ENCODE measurements at regions not wholly inside any gene's neighbourhood (a gene's known extent, or its start where the extent isn't known, plus 50 kb on each side); places are given as distances from the start of the nearest gene placed in this dataset.

DNA sequence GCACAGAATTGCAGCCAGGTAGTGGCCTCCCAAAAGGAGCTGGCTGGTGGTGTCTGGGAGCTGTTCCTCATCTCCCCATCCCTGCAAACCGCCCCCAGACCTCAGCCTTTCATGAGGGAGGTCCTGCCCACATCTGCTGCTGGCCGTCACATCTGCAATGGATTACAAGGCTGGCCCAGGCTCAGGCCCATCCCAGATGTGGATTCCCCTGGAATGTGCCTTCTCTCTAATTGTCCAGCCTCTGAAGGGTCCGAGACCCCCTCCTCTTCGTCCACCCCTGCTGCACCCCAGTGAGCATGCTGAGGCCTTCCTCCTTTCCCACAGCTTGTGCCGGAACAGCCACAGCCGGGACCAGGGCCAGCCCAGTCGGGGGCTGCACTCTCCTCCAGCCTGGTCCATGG is 115.0 kb upstream of the NALF2 start:
- POLR2A ChIA-PET = no interaction called here
- Histone ChIP-seq H3K9me3 (ENCODE audit: low read length) (no peaks in the 10 kb centered on the region), H4K20me1 (ENCODE audit: insufficient read depth, low read length) (no peaks in the 10 kb centered on the region), H3K4me1 (ENCODE audit: insufficient read depth, low read length) (no peaks in the 10 kb centered on the region), H3K79me2 (ENCODE audit: insufficient read depth, low read length) (no peaks in the 10 kb centered on the region), H3K27ac (ENCODE audit: extremely low read length, insufficient read depth, low read length) (no peak overlapping the region), H3K4me3 (replicated peaks in 1 of 3; ENCODE audit: insufficient read depth in 1 of 3, low read depth in 2 of 3, low read length in 3 of 3) (no peak overlapping the region), H3K27me3 (ENCODE audit: control insufficient read depth in 1 of 2, insufficient read depth in 2 of 2, low read length in 2 of 2) (no peaks in the 10 kb centered on the region; a peak in 1 of 5 replicates), H2AFZ (ENCODE audit: low read length) (no peak overlapping the region), H3K9ac (ENCODE audit: insufficient read depth, low read depth, low read length) (no peak overlapping the region), H3K36me3 (replicated peaks in 1 of 2; ENCODE audit: control insufficient read depth in 1 of 2, insufficient read depth in 2 of 2, low read length in 2 of 2) (no peaks in the 10 kb centered on the region), H3K4me2 (ENCODE audit: low read depth, low read length) (no peak overlapping the region)
- in situ Hi-C loops (cut with HindIII; ENCODE audit: extremely low pct_ligation_motif_present, low pct_unique_long_range_greater_than_20kb) (loop anchor here (10.0 kb wide), 1 partner anchor 564 kb away; the partner anchor contains the start of gene EFNB1), intact Hi-C loops (cut with micrococcal nuclease; ENCODE audit: unreplicated experiment) (no loop called here)
- FAIRE-seq (no peak), ATAC-seq (no peak), DNase-seq (ENCODE audit: low spot score) (no peak)
- no CpG with 5 or more reads among the region's 7 CpGs for WGBS (ENCODE audit: low lambda C conversion rate)
- no peak for TF ChIP-seq MAFG (CRISPR knock-in tag; IDR thresholded peaks at IDR 0.05)
- TF ChIP-seq SIX4 (CRISPR knock-in tag; IDR thresholded peaks at IDR 0.05) = no peak
- TF ChIP-seq, protein P1, sequence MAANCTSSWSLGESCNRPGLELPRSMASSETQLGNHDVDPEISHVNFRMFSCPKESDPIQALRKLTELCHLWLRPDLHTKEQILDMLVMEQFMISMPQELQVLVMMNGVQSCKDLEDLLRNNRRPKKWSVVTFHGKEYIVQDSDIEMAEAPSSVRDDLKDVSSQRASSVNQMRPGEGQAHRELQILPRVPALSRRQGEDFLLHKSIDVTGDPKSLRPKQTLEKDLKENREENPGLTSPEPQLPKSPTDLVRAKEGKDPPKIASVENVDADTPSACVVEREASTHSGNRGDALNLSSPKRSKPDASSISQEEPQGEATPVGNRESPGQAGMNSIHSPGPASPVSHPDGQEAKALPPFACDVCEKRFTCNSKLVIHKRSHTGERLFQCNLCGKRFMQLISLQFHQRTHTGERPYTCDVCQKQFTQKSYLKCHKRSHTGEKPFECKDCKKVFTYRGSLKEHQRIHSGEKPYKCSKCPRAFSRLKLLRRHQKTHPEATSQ (CRISPR knock-in tag; IDR thresholded peaks at IDR 0.05; ENCODE audit: borderline replicate concordance) = no peak
- TF ChIP-seq, protein P2, sequence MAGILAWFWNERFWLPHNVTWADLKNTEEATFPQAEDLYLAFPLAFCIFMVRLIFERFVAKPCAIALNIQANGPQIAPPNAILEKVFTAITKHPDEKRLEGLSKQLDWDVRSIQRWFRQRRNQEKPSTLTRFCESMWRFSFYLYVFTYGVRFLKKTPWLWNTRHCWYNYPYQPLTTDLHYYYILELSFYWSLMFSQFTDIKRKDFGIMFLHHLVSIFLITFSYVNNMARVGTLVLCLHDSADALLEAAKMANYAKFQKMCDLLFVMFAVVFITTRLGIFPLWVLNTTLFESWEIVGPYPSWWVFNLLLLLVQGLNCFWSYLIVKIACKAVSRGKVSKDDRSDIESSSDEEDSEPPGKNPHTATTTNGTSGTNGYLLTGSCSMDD (CRISPR knock-in tag; IDR thresholded peaks at IDR 0.05) = no peak
- no peak for TF ChIP-seq KLF15 (CRISPR knock-in tag; IDR thresholded peaks at IDR 0.05; ENCODE audit: borderline replicate concordance)
- no peak for TF ChIP-seq ZNF317 (CRISPR knock-in tag; IDR thresholded peaks at IDR 0.05)
- no peak for TF ChIP-seq ARNT (IDR thresholded peaks at IDR 0.05)
- TF ChIP-seq CAMTA2 (CRISPR knock-in tag; IDR thresholded peaks at IDR 0.05; ENCODE audit: borderline replicate concordance) = no peak
- TF ChIP-seq, protein P3, sequence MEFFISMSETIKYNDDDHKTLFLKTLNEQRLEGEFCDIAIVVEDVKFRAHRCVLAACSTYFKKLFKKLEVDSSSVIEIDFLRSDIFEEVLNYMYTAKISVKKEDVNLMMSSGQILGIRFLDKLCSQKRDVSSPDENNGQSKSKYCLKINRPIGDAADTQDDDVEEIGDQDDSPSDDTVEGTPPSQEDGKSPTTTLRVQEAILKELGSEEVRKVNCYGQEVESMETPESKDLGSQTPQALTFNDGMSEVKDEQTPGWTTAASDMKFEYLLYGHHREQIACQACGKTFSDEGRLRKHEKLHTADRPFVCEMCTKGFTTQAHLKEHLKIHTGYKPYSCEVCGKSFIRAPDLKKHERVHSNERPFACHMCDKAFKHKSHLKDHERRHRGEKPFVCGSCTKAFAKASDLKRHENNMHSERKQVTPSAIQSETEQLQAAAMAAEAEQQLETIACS (CRISPR knock-in tag; IDR thresholded peaks at IDR 0.05) = no peak
- TF ChIP-seq EP300 (IDR thresholded peaks at IDR 0.05; ENCODE audit: low read depth in 2 of 2, low read length in 2 of 2) = no peak
- TF ChIP-seq EP300 (CRISPR knock-in tag; IDR thresholded peaks at IDR 0.05; ENCODE audit: borderline replicate concordance) = no peak
- TF ChIP-seq, protein P4, sequence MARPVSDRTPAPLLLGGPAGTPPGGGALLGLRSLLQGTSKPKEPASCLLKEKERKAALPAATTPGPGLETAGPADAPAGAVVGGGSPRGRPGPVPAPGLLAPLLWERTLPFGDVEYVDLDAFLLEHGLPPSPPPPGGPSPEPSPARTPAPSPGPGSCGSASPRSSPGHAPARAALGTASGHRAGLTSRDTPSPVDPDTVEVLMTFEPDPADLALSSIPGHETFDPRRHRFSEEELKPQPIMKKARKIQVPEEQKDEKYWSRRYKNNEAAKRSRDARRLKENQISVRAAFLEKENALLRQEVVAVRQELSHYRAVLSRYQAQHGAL (CRISPR knock-in tag; IDR thresholded peaks at IDR 0.05; ENCODE audit: not compliant biosample characterization) = no peak
- no peak for TF ChIP-seq ZNF709 (CRISPR knock-in tag; IDR thresholded peaks at IDR 0.05)
- TF ChIP-seq KLF13 (CRISPR knock-in tag; IDR thresholded peaks at IDR 0.05) = no peak
- TF ChIP-seq MYNN (CRISPR knock-in tag; IDR thresholded peaks at IDR 0.05; ENCODE audit: low read depth) = no peak
- no peak for TF ChIP-seq ZNF235 (CRISPR knock-in tag; IDR thresholded peaks at IDR 0.05; ENCODE audit: borderline replicate concordance)
- TF ChIP-seq HNRNPLL (IDR thresholded peaks at IDR 0.05; ENCODE audit: low read depth, low read length, poor library complexity, severe bottlenecking) = no peak
- TF ChIP-seq, protein P5, sequence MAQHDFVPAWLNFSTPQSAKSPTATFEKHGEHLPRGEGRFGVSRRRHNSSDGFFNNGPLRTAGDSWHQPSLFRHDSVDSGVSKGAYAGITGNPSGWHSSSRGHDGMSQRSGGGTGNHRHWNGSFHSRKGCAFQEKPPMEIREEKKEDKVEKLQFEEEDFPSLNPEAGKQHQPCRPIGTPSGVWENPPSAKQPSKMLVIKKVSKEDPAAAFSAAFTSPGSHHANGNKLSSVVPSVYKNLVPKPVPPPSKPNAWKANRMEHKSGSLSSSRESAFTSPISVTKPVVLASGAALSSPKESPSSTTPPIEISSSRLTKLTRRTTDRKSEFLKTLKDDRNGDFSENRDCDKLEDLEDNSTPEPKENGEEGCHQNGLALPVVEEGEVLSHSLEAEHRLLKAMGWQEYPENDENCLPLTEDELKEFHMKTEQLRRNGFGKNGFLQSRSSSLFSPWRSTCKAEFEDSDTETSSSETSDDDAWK (CRISPR knock-in tag; IDR thresholded peaks at IDR 0.05) = no peak
- CTCF ChIA-PET (ENCODE audit: low intra/inter-chr PET ratio, low total read pairs) = no interaction called here
- no TSS peak for BruUV-seq (replicated peaks)

All from HepG2 (cell line).